ENCODE measurements at regions not wholly inside any gene's neighbourhood (a gene's known extent, or its start where the extent isn't known, plus 50 kb on each side); places are given as distances from the start of the nearest gene placed in this dataset.

DNA sequence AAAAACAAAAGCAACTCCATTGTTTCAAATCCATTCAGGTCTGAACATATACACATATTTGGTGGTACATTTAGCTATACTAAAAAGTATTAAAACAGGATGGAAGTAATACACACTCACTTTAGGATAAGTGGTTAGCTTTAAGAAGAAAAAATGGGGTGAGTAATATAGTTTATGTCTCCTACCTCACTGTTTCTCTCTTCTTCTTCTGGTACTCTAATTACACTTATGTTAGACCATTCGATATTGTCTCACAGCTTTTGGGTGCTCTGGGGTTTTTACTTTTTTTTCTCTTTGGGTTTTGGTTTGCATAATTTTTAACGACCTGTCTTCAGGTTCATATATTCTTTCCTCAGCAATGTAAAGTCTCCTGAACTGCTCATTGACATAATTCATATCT, 75.4 kb upstream of the AKAP13 start:
- TF ChIP-seq, protein P1, sequence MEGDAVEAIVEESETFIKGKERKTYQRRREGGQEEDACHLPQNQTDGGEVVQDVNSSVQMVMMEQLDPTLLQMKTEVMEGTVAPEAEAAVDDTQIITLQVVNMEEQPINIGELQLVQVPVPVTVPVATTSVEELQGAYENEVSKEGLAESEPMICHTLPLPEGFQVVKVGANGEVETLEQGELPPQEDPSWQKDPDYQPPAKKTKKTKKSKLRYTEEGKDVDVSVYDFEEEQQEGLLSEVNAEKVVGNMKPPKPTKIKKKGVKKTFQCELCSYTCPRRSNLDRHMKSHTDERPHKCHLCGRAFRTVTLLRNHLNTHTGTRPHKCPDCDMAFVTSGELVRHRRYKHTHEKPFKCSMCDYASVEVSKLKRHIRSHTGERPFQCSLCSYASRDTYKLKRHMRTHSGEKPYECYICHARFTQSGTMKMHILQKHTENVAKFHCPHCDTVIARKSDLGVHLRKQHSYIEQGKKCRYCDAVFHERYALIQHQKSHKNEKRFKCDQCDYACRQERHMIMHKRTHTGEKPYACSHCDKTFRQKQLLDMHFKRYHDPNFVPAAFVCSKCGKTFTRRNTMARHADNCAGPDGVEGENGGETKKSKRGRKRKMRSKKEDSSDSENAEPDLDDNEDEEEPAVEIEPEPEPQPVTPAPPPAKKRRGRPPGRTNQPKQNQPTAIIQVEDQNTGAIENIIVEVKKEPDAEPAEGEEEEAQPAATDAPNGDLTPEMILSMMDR (IDR thresholded peaks at IDR 0.05): no peak
- TF ChIP-seq POLR2A (IDR thresholded peaks at IDR 0.05) (no peak), EP300 (IDR thresholded peaks at IDR 0.05; ENCODE audit: low read depth) (no peak)
